ENCODE measurements at regions not wholly inside any gene's neighbourhood (a gene's known extent, or its start where the extent isn't known, plus 50 kb on each side); places are given as distances from the start of the nearest gene placed in this dataset.
"Not testable (repeated sequence)": the region's sequence is repeated elsewhere in the genome, so short reads cannot be mapped to it uniquely, and the experiment has no call there.

DNA sequence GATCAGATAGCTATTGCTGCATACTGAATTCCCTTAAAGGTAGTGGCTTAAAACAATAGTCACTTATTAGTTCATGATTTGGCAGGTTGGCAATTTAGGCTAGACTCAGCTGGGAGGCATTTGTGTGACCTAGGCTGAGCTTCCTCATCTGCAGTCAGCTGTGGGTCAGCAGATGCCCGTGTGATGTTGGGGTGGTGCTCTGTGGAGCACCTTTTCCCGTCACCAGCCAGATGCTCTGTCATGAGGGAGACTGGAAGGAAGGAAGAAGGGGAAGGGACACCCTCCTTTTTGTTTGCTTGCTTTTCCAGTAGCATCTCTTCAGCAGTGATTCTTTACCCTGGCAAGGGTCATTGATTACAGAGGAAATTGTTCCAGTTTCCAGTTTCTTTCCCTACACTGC lies 99.1 kb downstream of the NPIPB5 start:
- not testable (repeated sequence) for TF ChIP-seq POLR2A (IDR thresholded peaks at IDR 0.05)
- TF ChIP-seq, protein P1, sequence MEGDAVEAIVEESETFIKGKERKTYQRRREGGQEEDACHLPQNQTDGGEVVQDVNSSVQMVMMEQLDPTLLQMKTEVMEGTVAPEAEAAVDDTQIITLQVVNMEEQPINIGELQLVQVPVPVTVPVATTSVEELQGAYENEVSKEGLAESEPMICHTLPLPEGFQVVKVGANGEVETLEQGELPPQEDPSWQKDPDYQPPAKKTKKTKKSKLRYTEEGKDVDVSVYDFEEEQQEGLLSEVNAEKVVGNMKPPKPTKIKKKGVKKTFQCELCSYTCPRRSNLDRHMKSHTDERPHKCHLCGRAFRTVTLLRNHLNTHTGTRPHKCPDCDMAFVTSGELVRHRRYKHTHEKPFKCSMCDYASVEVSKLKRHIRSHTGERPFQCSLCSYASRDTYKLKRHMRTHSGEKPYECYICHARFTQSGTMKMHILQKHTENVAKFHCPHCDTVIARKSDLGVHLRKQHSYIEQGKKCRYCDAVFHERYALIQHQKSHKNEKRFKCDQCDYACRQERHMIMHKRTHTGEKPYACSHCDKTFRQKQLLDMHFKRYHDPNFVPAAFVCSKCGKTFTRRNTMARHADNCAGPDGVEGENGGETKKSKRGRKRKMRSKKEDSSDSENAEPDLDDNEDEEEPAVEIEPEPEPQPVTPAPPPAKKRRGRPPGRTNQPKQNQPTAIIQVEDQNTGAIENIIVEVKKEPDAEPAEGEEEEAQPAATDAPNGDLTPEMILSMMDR (IDR thresholded peaks at IDR 0.05) = not testable (repeated sequence)
